Stomach (tissue), 8 donors: ENCODE measurements at regions not wholly inside any gene's neighbourhood (a gene's known extent, or its start where the extent isn't known, plus 50 kb on each side); places are given as distances from the start of the nearest gene placed in this dataset.

ENCODE experiments used
- DNase-seq, 2 donors: peaks; one replicate each; pipeline versions ENCODE4 v3.0.0 to v3.0.0-alpha.2; 2013 to 2019
- H3K27ac ChIP-seq, 5 donors: fragments of 200-600 bp in 4 of 5; sonication (generic) in 4 of 5; one replicate each; pipeline ENCODE4 v1.5.1; 2013 to 2019; ENCODE audit warnings: mild to moderate bottlenecking in 1 of 5, moderate library complexity in 1 of 5
- H3K27me3 ChIP-seq, 3 donors: fragments of 200-600 bp; sonication (generic); one replicate each; pipeline ENCODE4 v1.5.1; 2017 to 2019; ENCODE audit warnings: mixed run types in 1 of 3
- H3K36me3 ChIP-seq, 4 donors: fragments of 200-600 bp; sonication (generic); 1 replicate in 3 of 4; 2 replicates in 1 of 4; pipeline ENCODE4 v1.5.1; 2016 to 2019
- H3K4me1 ChIP-seq, 4 donors: fragments of 200-600 bp; sonication (generic); one replicate each; pipeline ENCODE4 v1.5.1; 2016 to 2019
- H3K4me3 ChIP-seq, 4 donors: fragments of 200-600 bp; sonication (generic) in 3 of 4; one replicate each; pipeline ENCODE4 v1.5.1; 2016 to 2019; ENCODE audit warnings: mild to moderate bottlenecking in 1 of 4
- H3K9me3 ChIP-seq, 4 donors: fragments of 200-600 bp; sonication (generic); one replicate each; pipeline ENCODE4 v1.5.1; 2016 to 2019
- CTCF ChIP-seq, 7 experiments: fragments of 450-650 bp in 4 of 7; fragments of 200-600 bp in 3 of 7; sonication (generic) in 3 of 7; IDR thresholded peaks; one replicate each; pipeline ENCODE4 v1.5.1; 2016 to 2019; ENCODE audit warnings: antibody characterized with exemption in 7 of 7, control low read depth in 2 of 7, mild to moderate bottlenecking in 1 of 7
- EP300 ChIP-seq: sonication (generic); formaldehyde crosslinking; IDR thresholded peaks from one replicate; pipeline ENCODE4 v1.6.1; 2017; ENCODE audit warnings: antibody characterized with exemption
- POLR2A ChIP-seq, 4 donors: fragments of 450-650 bp; IDR thresholded peaks; one replicate each; pipeline ENCODE4 v1.6.1; 2016; ENCODE audit warnings: antibody characterized with exemption in 4 of 4, control low read depth in 2 of 4, mild to moderate bottlenecking in 1 of 4, moderate library complexity in 1 of 4
- POLR2AphosphoS5 ChIP-seq, 3 donors: sonication (generic); formaldehyde crosslinking; IDR thresholded peaks; one replicate each; pipeline ENCODE4 v1.6.1; 2016; ENCODE audit warnings: antibody characterized with exemption in 3 of 3
- WGBS, 5 donors: extraction: QIAGEN DNeasy Blood & Tissue Kit in 3 of 5; methylation state at CpG; one replicate each; pipeline versions ENCODE4 v1.1.5 to v1.1.7; 2013 to 2018; 5-methylcytosine and 5-hydroxymethylcytosine counted together
- intact Hi-C: fragments of 100-400 bp; cut with DNase I; formaldehyde crosslinking; loops from one replicate; pipeline ENCODE4 v1.15.1; 2023; ENCODE audit warnings: low total_unique reads
- donor health status: healthy with polysubstance abuse.
- donor health status: Bipolar disorder and iron deficiency.
- donor health status: healthy.

GRCh38 chr7:49580000-49580399, 193.4 kb upstream of the VWC2 start:
- no peak for DNase-seq
- WGBS, 5 donors = 37 to 51% (median 42%) methylated on average over 16 of the region's 16 CpGs

GRCh38 chr7:49580761-49581160, 192.7 kb upstream of the VWC2 start:
- Histone ChIP-seq H3K36me3 (no peaks in the 10 kb centered on the region), H3K4me3 (no peak overlapping the region), H3K27me3 (peaks cover 0 to 8% (median 0%) of the 10 kb centered on the region in 3 donors), H3K4me1 (no peaks in the 10 kb centered on the region), H3K9me3 (peaks cover 0 to 22% (median 0%) of the 10 kb centered on the region in 4 donors), H3K27ac (no peak overlapping the region)
- 32 to 48% (median 45%) methylated on average over 1 of the region's 1 CpG for WGBS, 5 donors
- TF ChIP-seq POLR2AphosphoS5 (IDR thresholded peaks at IDR 0.05) = no peak
- TF ChIP-seq POLR2A (IDR thresholded peaks at IDR 0.05) = no peak
- no peak for TF ChIP-seq CTCF (IDR thresholded peaks at IDR 0.05)
- TF ChIP-seq EP300 = no peak
- DNase-seq = no peak
- intact Hi-C loops = no loop called here

More at GRCh38 chr7:49580000-49580399, 193.4 kb upstream of the VWC2 start:
- Histone ChIP-seq H3K4me3 (no peak overlapping the region), H3K36me3 (no peaks in the 10 kb centered on the region), H3K4me1 (no peaks in the 10 kb centered on the region), H3K27me3 (peaks cover 0 to 8% (median 0%) of the 10 kb centered on the region in 3 donors), H3K27ac (no peak overlapping the region), H3K9me3 (peaks cover 0 to 22% (median 0%) of the 10 kb centered on the region in 4 donors)
- intact Hi-C loops = no loop called here
- TF ChIP-seq EP300 (no peak), CTCF (IDR thresholded peaks at IDR 0.05) (no peak), POLR2A (IDR thresholded peaks at IDR 0.05) (no peak), POLR2AphosphoS5 (IDR thresholded peaks at IDR 0.05) (no peak)

- peaks cover 0 to 22% (median 0%) of the 10 kb centered on the region in 4 donors for H3K9me3 ChIP-seq
- WGBS, 5 donors = 87 to 95% (median 88%) methylated on average over 4 of the region's 4 CpGs
- DNase-seq = no peak
- no peak overlapping the region for H3K4me3 ChIP-seq
- H3K4me1 ChIP-seq = no peaks in the 10 kb centered on the region
- intact Hi-C loops = no loop called here
- H3K36me3 ChIP-seq = no peaks in the 10 kb centered on the region
- H3K27ac ChIP-seq = no peak overlapping the region
- no peak for TF ChIP-seq POLR2A (IDR thresholded peaks at IDR 0.05)
- TF ChIP-seq CTCF (IDR thresholded peaks at IDR 0.05) = no peak
- no peak for TF ChIP-seq EP300
- TF ChIP-seq POLR2AphosphoS5 (IDR thresholded peaks at IDR 0.05) = no peak
- H3K27me3 ChIP-seq = peaks cover 0 to 8% (median 0%) of the 10 kb centered on the region in 3 donors
Measured at GRCh38 chr7:49583440-49583839, 190.0 kb upstream of the VWC2 start.

GRCh38 chr7:49596701-49597491, 176.5 kb upstream of the VWC2 start:
- DNase-seq = no peak
- 67 to 79% (median 74%) methylated on average over 4 of the region's 4 CpGs for WGBS, 5 donors
- peaks cover 0 to 2% (median 0%) of the 10 kb centered on the region in 4 donors for H3K9me3 ChIP-seq
- H3K36me3 ChIP-seq = no peaks in the 10 kb centered on the region
- intact Hi-C loops = no loop called here
- TF ChIP-seq CTCF (IDR thresholded peaks at IDR 0.05) = no peak
- TF ChIP-seq POLR2A (IDR thresholded peaks at IDR 0.05) = no peak
- no peak for TF ChIP-seq POLR2AphosphoS5 (IDR thresholded peaks at IDR 0.05)
- no peak for TF ChIP-seq EP300
- H3K4me1 ChIP-seq = no peaks in the 10 kb centered on the region
- no peak overlapping the region for H3K4me3 ChIP-seq
- no peak overlapping the region for H3K27ac ChIP-seq
- no peaks in the 10 kb centered on the region for H3K27me3 ChIP-seq
